Nephron (organoid): ENCODE measurements at regions not wholly inside any gene's neighbourhood (a gene's known extent, or its start where the extent isn't known, plus 50 kb on each side); places are given as distances from the start of the nearest gene placed in this dataset.
"Not testable (repeated sequence)": the region's sequence is repeated elsewhere in the genome, so short reads cannot be mapped to it uniquely, and the experiment has no call there.

Experiments
- H3K27ac Mint-ChIP-seq, 3 experiments: 2 replicates each; pipeline ENCODE4 v1.8.0; 2020; ENCODE audit warnings: mixed read lengths in 3 of 3, mild to moderate bottlenecking in 2 of 3, moderate library complexity in 1 of 3
- H3K27me3 Mint-ChIP-seq: 2 replicates; pipeline ENCODE4 v1.8.0; 2021; ENCODE audit warnings: low read depth, mild to moderate bottlenecking, moderate library complexity, mixed read lengths
- H3K36me3 Mint-ChIP-seq: 2 replicates; pipeline ENCODE4 v1.8.0; 2020; ENCODE audit warnings: low read depth, mixed read lengths
- H3K4me1 Mint-ChIP-seq: 2 replicates; pipeline ENCODE4 v1.8.0; 2020; ENCODE audit warnings: mixed read lengths
- H3K4me3 Mint-ChIP-seq, 3 experiments: 2 replicates each; pipeline ENCODE4 v1.8.0; 2020; ENCODE audit warnings: mild to moderate bottlenecking in 3 of 3, mixed read lengths in 3 of 3, moderate library complexity in 2 of 3
- H3K9me3 Mint-ChIP-seq: 2 replicates; pipeline ENCODE4 v1.8.0; 2020; ENCODE audit warnings: mixed read lengths
- CTCF ChIP-seq, 3 experiments: fragments of 200-600 bp; sonication (generic); IDR thresholded peaks; one replicate each; pipeline ENCODE4 v1.5.0; 2021; ENCODE audit warnings: antibody characterized with exemption in 3 of 3; ENCODE audit not compliant: unreplicated experiment in 3 of 3

- H3K36me3 Mint-ChIP-seq, H3K27me3 Mint-ChIP-seq, H3K4me3 Mint-ChIP-seq, H3K4me1 Mint-ChIP-seq, H3K27ac Mint-ChIP-seq, H3K9me3 Mint-ChIP-seq: not testable (repeated sequence)
Measured at GRCh38 chr5:20890936-20891335, 902.9 kb upstream of the CDH18 start.

GRCh38 chr5:20875726-20876125, 887.7 kb upstream of the CDH18 start:
- H3K36me3 Mint-ChIP-seq, H3K9me3 Mint-ChIP-seq, H3K27me3 Mint-ChIP-seq, H3K27ac Mint-ChIP-seq, H3K4me1 Mint-ChIP-seq, H3K4me3 Mint-ChIP-seq: not testable (repeated sequence)

GRCh38 chr5:20865892-20866291, 877.9 kb upstream of the CDH18 start:
- not testable (repeated sequence) for H3K4me3 Mint-ChIP-seq, H3K36me3 Mint-ChIP-seq, H3K9me3 Mint-ChIP-seq, H3K27me3 Mint-ChIP-seq, H3K27ac Mint-ChIP-seq, H3K4me1 Mint-ChIP-seq

GRCh38 chr5:20833081-20833627, 845.2 kb upstream of the CDH18 start:
- no peak for TF ChIP-seq CTCF (IDR thresholded peaks at IDR 0.05; ENCODE audit: unreplicated experiment in 3 of 3)
- H3K36me3 Mint-ChIP-seq = no peaks in the 10 kb centered on the region
- no peaks in the 10 kb centered on the region for H3K27me3 Mint-ChIP-seq
- no peak overlapping the region for H3K4me3 Mint-ChIP-seq
- peaks cover 2% of the 10 kb centered on the region for H3K9me3 Mint-ChIP-seq
- no peak overlapping the region for H3K27ac Mint-ChIP-seq
- no peaks in the 10 kb centered on the region for H3K4me1 Mint-ChIP-seq

- Mint-ChIP-seq H3K9me3 (peaks cover 2% of the 10 kb centered on the region), H3K27ac (no peak overlapping the region), H3K36me3 (no peaks in the 10 kb centered on the region), H3K4me1 (no peaks in the 10 kb centered on the region), H3K27me3 (no peaks in the 10 kb centered on the region), H3K4me3 (no peak overlapping the region)
- no peak for TF ChIP-seq CTCF (IDR thresholded peaks at IDR 0.05; ENCODE audit: unreplicated experiment in 3 of 3)
Measured at GRCh38 chr5:20832204-20833080, 844.4 kb upstream of the CDH18 start.

- not testable (repeated sequence) for H3K27me3 Mint-ChIP-seq, H3K4me3 Mint-ChIP-seq, H3K9me3 Mint-ChIP-seq, H3K36me3 Mint-ChIP-seq, H3K27ac Mint-ChIP-seq, H3K4me1 Mint-ChIP-seq
Measured at GRCh38 chr5:20825951-20826350, 838.0 kb upstream of the CDH18 start.

- H3K36me3 Mint-ChIP-seq, H3K4me1 Mint-ChIP-seq, H3K27me3 Mint-ChIP-seq, H3K9me3 Mint-ChIP-seq, H3K27ac Mint-ChIP-seq, H3K4me3 Mint-ChIP-seq: not testable (repeated sequence)
Measured at GRCh38 chr5:20797216-20797615, 809.2 kb upstream of the CDH18 start.

GRCh38 chr5:20784755-20785154, 796.8 kb upstream of the CDH18 start:
- H3K4me1 Mint-ChIP-seq, H3K36me3 Mint-ChIP-seq, H3K27me3 Mint-ChIP-seq, H3K4me3 Mint-ChIP-seq, H3K9me3 Mint-ChIP-seq, H3K27ac Mint-ChIP-seq: not testable (repeated sequence)

GRCh38 chr5:20783484-20783883, 795.5 kb upstream of the CDH18 start:
- not testable (repeated sequence) for H3K27ac Mint-ChIP-seq, H3K27me3 Mint-ChIP-seq, H3K4me1 Mint-ChIP-seq, H3K9me3 Mint-ChIP-seq, H3K36me3 Mint-ChIP-seq, H3K4me3 Mint-ChIP-seq

GRCh38 chr5:20771338-20771737, 783.3 kb upstream of the CDH18 start:
- H3K9me3 Mint-ChIP-seq, H3K27me3 Mint-ChIP-seq, H3K27ac Mint-ChIP-seq, H3K4me3 Mint-ChIP-seq, H3K4me1 Mint-ChIP-seq, H3K36me3 Mint-ChIP-seq: not testable (repeated sequence)

- not testable (repeated sequence) for H3K9me3 Mint-ChIP-seq, H3K36me3 Mint-ChIP-seq, H3K4me3 Mint-ChIP-seq, H3K27ac Mint-ChIP-seq, H3K27me3 Mint-ChIP-seq, H3K4me1 Mint-ChIP-seq
Measured at GRCh38 chr5:20765074-20765473, 777.1 kb upstream of the CDH18 start.

- not testable (repeated sequence) for H3K4me3 Mint-ChIP-seq, H3K9me3 Mint-ChIP-seq, H3K27me3 Mint-ChIP-seq, H3K27ac Mint-ChIP-seq, H3K36me3 Mint-ChIP-seq, H3K4me1 Mint-ChIP-seq
Measured at GRCh38 chr5:20759459-20759858, 771.5 kb upstream of the CDH18 start.

GRCh38 chr5:20752179-20752578, 764.2 kb upstream of the CDH18 start:
- not testable (repeated sequence) for H3K4me3 Mint-ChIP-seq, H3K4me1 Mint-ChIP-seq, H3K36me3 Mint-ChIP-seq, H3K27me3 Mint-ChIP-seq, H3K9me3 Mint-ChIP-seq, H3K27ac Mint-ChIP-seq
